Bronchial epithelial cell (primary cell): ENCODE measurements at regions not wholly inside any gene's neighbourhood (a gene's known extent, or its start where the extent isn't known, plus 50 kb on each side); places are given as distances from the start of the nearest gene placed in this dataset.

Experiments
- DNase-seq: peaks from one replicate; pipeline ENCODE4 v3.0.0-alpha.2; 2010; ENCODE audit warnings: low read depth
- FAIRE-seq: peaks from 2 replicates; lab custom pipeline; 2011; peaks lifted over from hg19 to GRCh38; lab: Jason Lieb, UNC
- H3K27me3 ChIP-seq: 2 replicates; pipeline ENCODE4 v1.5.1; 2011; ENCODE audit warnings: low read length; ENCODE audit not compliant: control insufficient read depth, insufficient read depth
- H3K36me3 ChIP-seq: 2 replicates; pipeline ENCODE4 v1.5.1; 2011; ENCODE audit warnings: low read length; ENCODE audit not compliant: control insufficient read depth, insufficient read depth
- H3K4me3 ChIP-seq: 2 replicates; pipeline ENCODE4 v1.5.1; 2011; ENCODE audit warnings: mild to moderate bottlenecking, low read depth, low read length, control low read depth
- CTCF ChIP-seq: IDR thresholded peaks from 2 replicates; pipeline ENCODE4 v1.5.1; 2011; ENCODE audit warnings: mild to moderate bottlenecking, moderate library complexity, low read length, control low read depth, inconsistent platforms; ENCODE audit not compliant: insufficient read depth, severe bottlenecking

- H3K4me3 ChIP-seq = no peak overlapping the region
- peak; percentile 61 for DNase-seq
- no peak for FAIRE-seq
- H3K27me3 ChIP-seq = no peaks in the 10 kb centered on the region
- no peak for TF ChIP-seq CTCF
- no peaks in the 10 kb centered on the region for H3K36me3 ChIP-seq
These were observed 216.6 kb downstream of the IBTK start for GRCh38 chr6:82030761-82031503.

GRCh38 chr6:82030301-82030700 lies 217.2 kb downstream of the IBTK start:
- no peak for FAIRE-seq

GRCh38 chr6:82025271-82025670 lies 222.3 kb downstream of the IBTK start:
- DNase-seq (no peak), FAIRE-seq (no peak)
- no peaks in the 10 kb centered on the region for H3K36me3 ChIP-seq
- H3K27me3 ChIP-seq = no peaks in the 10 kb centered on the region
- H3K4me3 ChIP-seq = no peak overlapping the region
- no peak for TF ChIP-seq CTCF

More at GRCh38 chr6:82030301-82030700, 217.2 kb downstream of the IBTK start:
- no peaks in the 10 kb centered on the region for H3K36me3 ChIP-seq
- H3K4me3 ChIP-seq = no peak overlapping the region
- DNase-seq = peak; percentile 89
- H3K27me3 ChIP-seq = no peaks in the 10 kb centered on the region
- no peak for TF ChIP-seq CTCF

GRCh38 chr6:82022614-82023129 lies 224.9 kb downstream of the IBTK start:
- no peak for TF ChIP-seq CTCF
- no peak overlapping the region for H3K4me3 ChIP-seq
- peak; percentile 81 for FAIRE-seq

GRCh38 chr6:82017773-82018172 lies 229.8 kb downstream of the IBTK start:
- DNase-seq = no peak
- no peak for FAIRE-seq
- Histone ChIP-seq H3K36me3 (no peaks in the 10 kb centered on the region), H3K4me3 (no peak overlapping the region), H3K27me3 (no peaks in the 10 kb centered on the region)
- no peak for TF ChIP-seq CTCF

More at GRCh38 chr6:82022614-82023129, 224.9 kb downstream of the IBTK start:
- Histone ChIP-seq H3K36me3 (no peaks in the 10 kb centered on the region), H3K27me3 (no peaks in the 10 kb centered on the region)
- peak; percentile 98 for DNase-seq
